Stomach (tissue), 4 donors: ENCODE measurements at regions not wholly inside any gene's neighbourhood (a gene's known extent, or its start where the extent isn't known, plus 50 kb on each side); places are given as distances from the start of the nearest gene placed in this dataset.

Source experiments
- CTCF ChIP-seq, 7 experiments: fragments of 450-650 bp in 4 of 7; fragments of 200-600 bp in 3 of 7; sonication (generic) in 3 of 7; IDR thresholded peaks; one replicate each; pipeline ENCODE4 v1.5.1; 2016 to 2019; ENCODE audit warnings: antibody characterized with exemption in 7 of 7, control low read depth in 2 of 7, mild to moderate bottlenecking in 1 of 7
- EP300 ChIP-seq: sonication (generic); formaldehyde crosslinking; IDR thresholded peaks from one replicate; pipeline ENCODE4 v1.6.1; 2017; ENCODE audit warnings: antibody characterized with exemption
- POLR2A ChIP-seq, 4 donors: fragments of 450-650 bp; IDR thresholded peaks; one replicate each; pipeline ENCODE4 v1.6.1; 2016; ENCODE audit warnings: antibody characterized with exemption in 4 of 4, control low read depth in 2 of 4, mild to moderate bottlenecking in 1 of 4, moderate library complexity in 1 of 4

DNA sequence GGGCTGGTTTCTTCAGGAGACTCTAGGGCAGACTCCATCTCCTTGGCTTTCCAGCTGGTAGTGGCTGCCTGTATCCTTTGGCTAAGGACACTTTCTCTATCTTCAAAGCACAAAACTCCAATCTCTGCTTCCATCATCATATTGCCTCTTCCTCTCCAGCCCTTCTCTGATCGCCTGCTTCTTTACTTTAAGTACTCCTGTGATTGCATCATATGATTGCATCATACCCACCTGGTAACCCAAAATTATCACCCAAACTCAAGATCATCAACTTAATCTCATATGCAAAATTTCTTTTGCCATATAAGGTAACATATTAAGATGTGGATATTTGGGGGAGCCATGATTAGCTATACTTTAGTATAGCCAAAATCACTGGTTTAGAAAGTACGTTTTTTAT, 1092.6 kb upstream of the CDH6 start:
- TF ChIP-seq CTCF (IDR thresholded peaks at IDR 0.05): no peak
- TF ChIP-seq POLR2A (IDR thresholded peaks at IDR 0.05): no peak
- no peak for TF ChIP-seq EP300
